Liver (tissue), 7 donors: ENCODE measurements at regions not wholly inside any gene's neighbourhood (a gene's known extent, or its start where the extent isn't known, plus 50 kb on each side); places are given as distances from the start of the nearest gene placed in this dataset.

Experiments
- DNase-seq: peaks from one replicate; pipeline ENCODE4 v3.0.0-alpha.2; 2017; ENCODE audit warnings: low spot score
- H3K27ac ChIP-seq, 2 donors: one replicate each; pipeline ENCODE4 v1.7.0; 2013; ENCODE audit warnings: inconsistent platforms in 2 of 2, low read length in 2 of 2, control low read depth in 1 of 2, low read depth in 1 of 2, mild to moderate bottlenecking in 1 of 2
- H3K27me3 ChIP-seq, 4 donors: one replicate each; pipeline versions ENCODE4 v1.6.1 to v1.7.0; 2013; ENCODE audit warnings: low read length in 3 of 4, inconsistent platforms in 1 of 4, mild to moderate bottlenecking in 1 of 4, moderate library complexity in 1 of 4; ENCODE audit not compliant: control insufficient read depth in 4 of 4, insufficient read depth in 4 of 4
- H3K36me3 ChIP-seq, 4 donors: one replicate each; pipeline versions ENCODE4 v1.6.1 to v1.7.0; 2013; ENCODE audit warnings: low read length in 3 of 4, mild to moderate bottlenecking in 3 of 4, low read depth in 1 of 4, moderate library complexity in 1 of 4; ENCODE audit not compliant: control insufficient read depth in 4 of 4, insufficient read depth in 3 of 4
- H3K4me1 ChIP-seq, 4 donors: one replicate each; pipeline versions ENCODE4 v1.6.1 to v1.7.0; 2013; ENCODE audit warnings: low read length in 3 of 4, mild to moderate bottlenecking in 3 of 4, moderate library complexity in 1 of 4; ENCODE audit not compliant: control insufficient read depth in 4 of 4, insufficient read depth in 4 of 4
- H3K4me3 ChIP-seq, 3 donors: one replicate each; pipeline versions ENCODE4 v1.6.1 to v1.7.0; 2013; ENCODE audit warnings: low read length in 3 of 3, control low read depth in 1 of 3, low read depth in 1 of 3, mild to moderate bottlenecking in 1 of 3
- H3K9ac ChIP-seq, 2 donors: one replicate each; pipeline ENCODE4 v1.7.0; 2013; ENCODE audit warnings: low read length in 2 of 2, mild to moderate bottlenecking in 2 of 2, moderate library complexity in 2 of 2, control low read depth in 1 of 2, low read depth in 1 of 2
- H3K9me3 ChIP-seq, 4 donors: one replicate each; pipeline versions ENCODE4 v1.6.1 to v1.7.0; 2013; ENCODE audit warnings: low read length in 3 of 4; ENCODE audit not compliant: control insufficient read depth in 4 of 4
- ATF3 ChIP-seq: IDR thresholded peaks from 2 replicates; pipeline ENCODE4 v1.6.1; 2016; ENCODE audit warnings: antibody characterized with exemption
- EGR1 ChIP-seq, 2 donors: IDR thresholded peaks; 2 replicates each; pipeline ENCODE4 v1.6.1; 2016 to 2018; ENCODE audit warnings: antibody characterized with exemption in 2 of 2, low read depth in 2 of 2
- FOXA1 ChIP-seq: IDR thresholded peaks from 2 replicates; pipeline ENCODE4 v1.6.1; 2016; ENCODE audit warnings: antibody characterized with exemption
- FOXA2 ChIP-seq: IDR thresholded peaks from 2 replicates; pipeline ENCODE4 v1.6.1; 2016; ENCODE audit warnings: antibody characterized with exemption
- GABPA ChIP-seq, 2 donors: IDR thresholded peaks in 1 of 2; conservative IDR thresholded peaks in 1 of 2; 2 replicates each; pipeline ENCODE4 v1.6.1; 2016; ENCODE audit warnings: antibody characterized with exemption in 2 of 2, mild to moderate bottlenecking in 1 of 2, moderate library complexity in 1 of 2
- HNF4A ChIP-seq, 2 donors: conservative IDR thresholded peaks; 2 replicates each; pipeline ENCODE4 v1.6.1; 2016; ENCODE audit warnings: antibody characterized with exemption in 2 of 2, mild to moderate bottlenecking in 2 of 2
- HNF4G ChIP-seq: IDR thresholded peaks from 2 replicates; pipeline ENCODE4 v1.6.1; 2016; ENCODE audit warnings: antibody characterized with exemption
- MAX ChIP-seq: IDR thresholded peaks from 2 replicates; pipeline ENCODE4 v1.6.1; 2016; ENCODE audit warnings: antibody characterized with exemption
- NR2F2 ChIP-seq: IDR thresholded peaks from 2 replicates; pipeline ENCODE4 v1.6.1; 2016; ENCODE audit warnings: antibody characterized with exemption
- RAD21 ChIP-seq, 2 donors: IDR thresholded peaks; 2 replicates each; pipeline ENCODE4 v1.6.1; 2016; ENCODE audit warnings: antibody characterized with exemption in 2 of 2, mild to moderate bottlenecking in 2 of 2
- REST ChIP-seq: IDR thresholded peaks from 2 replicates; pipeline ENCODE4 v1.6.1; 2016; ENCODE audit warnings: antibody characterized with exemption, mild to moderate bottlenecking
- RXRA ChIP-seq, 2 donors: IDR thresholded peaks; 2 replicates each; pipeline ENCODE4 v1.6.1; 2017 to 2018; ENCODE audit warnings: antibody characterized with exemption in 2 of 2, mild to moderate bottlenecking in 1 of 2
- SP1 ChIP-seq: IDR thresholded peaks from 2 replicates; pipeline ENCODE4 v1.6.1; 2018; ENCODE audit warnings: antibody characterized with exemption, mild to moderate bottlenecking
- YY1 ChIP-seq: IDR thresholded peaks from 2 replicates; pipeline ENCODE4 v1.6.1; 2016; ENCODE audit warnings: antibody characterized with exemption, mild to moderate bottlenecking
- ZBTB33 ChIP-seq: IDR thresholded peaks from 2 replicates; pipeline ENCODE4 v1.6.1; 2016; ENCODE audit warnings: antibody characterized with exemption
- WGBS: extraction: QIAGEN DNeasy Blood & Tissue Kit; methylation state at CpG from one replicate; pipeline ENCODE4 v1.1.7; 2013; 5-methylcytosine and 5-hydroxymethylcytosine counted together
- donor health status: healthy.
- donor health status: healthy.
- donor health status: healthy.
- donor health status: healthy.

GRCh38 chr11:104435494-104435893 lies 271.5 kb upstream of the PDGFD start:
- Histone ChIP-seq H3K4me1 (no peaks in the 10 kb centered on the region), H3K27me3 (no peaks in the 10 kb centered on the region), H3K36me3 (no peaks in the 10 kb centered on the region), H3K9ac (no peak overlapping the region), H3K4me3 (no peak overlapping the region), H3K9me3 (no peaks in the 10 kb centered on the region), H3K27ac (no peak overlapping the region)
- TF ChIP-seq EGR1 (IDR thresholded peaks at IDR 0.05; ENCODE audit: low read depth in 2 of 2) = no peak
- TF ChIP-seq GABPA (IDR thresholded peaks at IDR 0.05 in 1 of 2, conservative IDR thresholded peaks at IDR 0.05 in 1 of 2) = no peak
- TF ChIP-seq NR2F2 = no peak
- TF ChIP-seq HNF4A (conservative IDR thresholded peaks at IDR 0.05) = no peak
- TF ChIP-seq RXRA (IDR thresholded peaks at IDR 0.05) = no peak
- no peak for TF ChIP-seq SP1
- no peak for TF ChIP-seq HNF4G
- TF ChIP-seq ATF3 = no peak
- TF ChIP-seq YY1 = no peak
- no peak for TF ChIP-seq FOXA1
- no peak for TF ChIP-seq MAX
- TF ChIP-seq FOXA2 = no peak
- no peak for DNase-seq

- H3K9ac ChIP-seq = no peak overlapping the region
Measured at GRCh38 chr11:104433751-104434150, 269.8 kb upstream of the PDGFD start.

More at GRCh38 chr11:104433751-104434150, 269.8 kb upstream of the PDGFD start:
- no peak for DNase-seq
- Histone ChIP-seq H3K27ac (no peak overlapping the region), H3K36me3 (no peaks in the 10 kb centered on the region), H3K27me3 (no peaks in the 10 kb centered on the region), H3K9me3 (no peaks in the 10 kb centered on the region), H3K4me1 (no peaks in the 10 kb centered on the region), H3K4me3 (no peak overlapping the region)
- 73% methylated on average over 3 of the region's 3 CpGs for WGBS
- TF ChIP-seq FOXA2 (no peak), HNF4G (no peak), NR2F2 (no peak), REST (no peak), YY1 (no peak), ZBTB33 (no peak), RXRA (IDR thresholded peaks at IDR 0.05) (no peak), RAD21 (IDR thresholded peaks at IDR 0.05) (no peak), GABPA (IDR thresholded peaks at IDR 0.05 in 1 of 2, conservative IDR thresholded peaks at IDR 0.05 in 1 of 2) (no peak), FOXA1 (no peak)
